ENCODE measurements at regions not wholly inside any gene's neighbourhood (a gene's known extent, or its start where the extent isn't known, plus 50 kb on each side); places are given as distances from the start of the nearest gene placed in this dataset.
"Not testable (repeated sequence)": the region's sequence is repeated elsewhere in the genome, so short reads cannot be mapped to it uniquely, and the experiment has no call there.

DNA sequence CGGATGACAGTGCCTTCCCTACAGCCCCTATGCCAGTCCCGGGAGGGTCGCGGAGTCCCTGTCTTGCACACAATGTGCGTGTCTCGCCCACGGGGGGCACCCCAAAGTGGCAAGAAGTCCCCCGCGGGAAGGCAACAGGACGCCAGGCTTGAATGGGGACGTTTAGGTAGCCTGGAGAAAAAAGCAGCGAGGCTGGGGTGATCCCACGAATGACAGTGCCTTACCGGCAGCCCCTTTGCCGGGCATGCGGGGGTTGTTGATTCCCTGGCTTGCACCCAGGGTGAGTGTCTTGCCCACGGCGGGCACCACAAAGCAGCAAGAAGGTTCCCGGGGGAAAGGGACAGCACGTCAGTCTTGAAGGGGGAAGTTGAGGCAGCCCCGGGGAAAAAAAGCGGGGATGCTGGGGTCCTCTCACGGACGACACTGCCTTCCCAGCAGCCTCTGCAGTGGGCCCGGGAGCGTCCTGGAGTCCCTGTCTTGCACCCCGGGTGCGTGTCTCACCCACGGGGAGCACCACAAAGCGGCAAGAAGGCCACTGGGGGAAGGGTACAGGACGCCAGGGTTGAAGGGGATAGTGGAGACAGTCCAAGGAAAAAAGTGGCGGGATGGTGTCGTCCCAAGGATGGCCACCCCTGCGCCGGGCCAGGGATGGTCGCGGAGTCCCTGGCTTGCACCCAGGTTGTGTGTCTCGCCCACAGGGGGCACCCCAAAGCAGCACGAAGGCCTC, 156.8 kb upstream of the ALG10B start:
- DNase-seq (ENCODE audit: low spot score), result no peak

DNA sequence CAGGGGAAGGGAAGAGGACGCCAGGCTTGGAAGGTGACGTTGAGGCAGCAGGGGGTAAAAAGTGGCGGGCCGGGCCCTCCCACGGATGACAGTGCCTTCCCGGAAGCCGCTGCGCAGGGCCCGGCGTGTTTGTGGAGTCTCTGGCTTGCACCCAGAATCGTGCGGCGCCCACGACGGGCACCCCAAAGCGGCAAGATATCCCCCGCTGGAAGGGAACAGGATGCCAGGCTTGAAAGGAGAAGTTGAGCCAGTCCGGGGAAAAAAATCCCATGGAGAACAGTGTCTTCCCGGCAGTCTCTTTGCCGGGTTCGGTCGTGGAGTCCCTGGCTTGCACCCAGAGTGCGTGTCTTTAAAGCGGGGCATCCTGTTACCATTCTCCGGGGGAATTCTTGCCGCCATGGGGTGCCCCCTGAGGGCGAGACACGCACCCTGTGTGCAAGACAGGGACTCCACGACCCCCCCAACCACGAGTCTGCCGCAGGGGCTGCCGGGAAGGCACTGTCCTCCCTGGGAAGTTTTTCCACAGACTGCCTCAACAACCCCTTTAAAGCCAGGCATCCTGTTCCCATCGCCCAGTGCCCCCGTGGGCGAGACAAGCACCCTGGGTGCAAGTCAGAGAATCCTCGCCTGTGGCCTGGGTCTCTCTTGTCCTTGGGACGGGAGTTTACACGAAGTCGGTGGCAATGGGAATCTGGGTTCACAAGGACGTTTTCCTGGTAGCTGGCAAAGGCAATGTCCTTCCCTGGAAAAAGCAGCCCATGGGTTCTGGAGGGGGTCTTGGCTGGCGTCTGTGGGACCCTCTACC, 156.1 kb upstream of the ALG10B start:
- DNase-seq (ENCODE audit: low spot score), result no peak

DNA sequence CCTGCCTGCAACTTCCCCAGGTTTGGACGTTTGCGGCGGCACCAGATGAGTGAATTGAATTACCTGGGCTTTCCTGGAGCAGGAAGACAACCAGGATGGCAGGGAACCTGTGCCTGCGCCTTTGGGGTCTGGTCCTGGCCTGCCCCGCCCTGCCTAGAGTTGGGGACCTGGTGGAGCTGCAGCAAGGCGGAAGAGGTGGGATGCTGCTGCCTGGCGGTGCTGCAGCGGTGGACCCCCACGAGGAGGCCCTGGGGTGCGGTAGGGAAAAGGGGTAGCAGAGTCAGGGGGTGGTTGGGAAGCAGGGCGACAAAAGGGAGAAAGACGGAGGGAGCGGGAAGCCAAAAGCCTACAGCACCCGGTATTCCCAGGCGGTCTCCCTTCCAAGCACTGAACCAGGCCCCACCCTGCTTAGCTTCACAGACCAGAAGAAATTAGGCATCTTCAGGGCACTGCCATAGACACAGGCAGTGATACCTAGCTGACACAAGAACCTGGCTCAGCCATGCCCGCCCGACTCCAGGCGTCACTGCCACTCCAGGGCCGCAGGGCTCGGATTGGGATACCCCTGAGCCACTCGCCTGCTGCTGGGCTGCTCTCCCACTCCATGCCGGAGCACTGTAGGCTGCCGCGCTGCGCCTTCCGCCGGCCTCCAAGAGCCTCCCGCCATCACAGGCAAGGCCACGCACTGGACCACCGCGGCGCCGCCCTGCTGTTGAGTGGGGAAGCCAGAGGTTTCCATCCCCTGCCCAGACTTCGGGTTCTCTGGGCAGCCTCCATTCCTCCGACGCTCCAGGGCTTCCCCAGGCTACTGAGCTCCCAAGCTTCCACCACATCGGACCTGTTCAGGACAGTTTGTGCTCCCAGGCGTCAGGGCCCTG, 155.2 kb upstream of the ALG10B start:
- no peak for DNase-seq (ENCODE audit: low spot score)

DNA sequence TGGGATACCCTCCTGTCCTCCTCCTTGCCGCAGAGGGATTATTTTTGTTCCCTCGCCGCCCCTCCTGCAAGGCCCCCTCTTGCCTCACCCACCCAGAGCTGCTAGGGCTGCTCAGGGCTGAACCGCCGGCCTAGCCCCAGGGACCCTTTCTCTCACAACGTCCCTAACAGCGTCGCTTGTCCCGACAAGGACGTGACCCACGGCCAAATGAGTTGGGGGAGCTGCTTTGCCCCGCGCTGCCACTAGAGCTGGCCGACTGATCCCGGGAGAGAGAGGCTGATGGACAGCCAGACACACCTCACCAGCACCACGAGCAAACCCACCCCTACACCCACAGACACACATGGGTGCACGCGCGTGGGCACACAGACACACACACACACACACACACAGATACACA, 154.6 kb upstream of the ALG10B start:
- no peak for DNase-seq (ENCODE audit: low spot score)

DNA sequence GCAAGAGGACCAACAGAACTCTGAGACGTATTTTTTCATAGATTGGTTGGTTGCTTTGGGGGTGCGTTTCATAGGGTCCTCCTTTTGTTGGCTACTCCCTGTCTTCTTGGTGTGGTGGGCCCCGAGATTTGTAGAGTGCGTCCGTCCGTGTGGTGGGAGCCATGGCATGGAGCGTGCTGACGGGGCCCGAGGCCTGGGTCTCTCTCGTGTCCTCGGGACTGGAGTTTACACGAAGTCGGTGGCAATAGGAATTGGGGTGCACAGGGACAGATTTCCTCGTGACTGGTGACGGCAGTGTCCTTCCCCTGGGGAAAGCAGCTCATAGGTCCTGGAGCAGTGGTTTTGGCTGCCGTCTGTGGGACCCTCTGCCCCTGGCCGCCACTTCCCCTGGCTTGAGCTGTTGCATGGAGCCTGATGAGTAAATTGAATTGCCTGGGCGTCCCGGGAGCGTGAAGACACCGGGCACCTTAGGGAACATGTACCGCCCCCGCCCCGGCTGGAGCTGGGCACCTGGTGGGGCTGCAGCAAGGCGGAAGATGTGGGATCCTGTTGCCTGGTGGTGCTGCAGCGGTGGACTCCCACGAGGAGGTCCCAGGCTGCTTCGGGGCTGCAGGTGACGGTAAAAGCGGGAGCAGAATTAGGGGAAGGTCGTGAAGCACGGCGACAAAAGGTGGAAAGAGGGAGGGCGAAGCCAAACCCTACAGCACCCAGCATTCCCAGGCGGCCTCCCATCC, 153.7 kb upstream of the ALG10B start:
- no peak for DNase-seq (ENCODE audit: low spot score)

DNA sequence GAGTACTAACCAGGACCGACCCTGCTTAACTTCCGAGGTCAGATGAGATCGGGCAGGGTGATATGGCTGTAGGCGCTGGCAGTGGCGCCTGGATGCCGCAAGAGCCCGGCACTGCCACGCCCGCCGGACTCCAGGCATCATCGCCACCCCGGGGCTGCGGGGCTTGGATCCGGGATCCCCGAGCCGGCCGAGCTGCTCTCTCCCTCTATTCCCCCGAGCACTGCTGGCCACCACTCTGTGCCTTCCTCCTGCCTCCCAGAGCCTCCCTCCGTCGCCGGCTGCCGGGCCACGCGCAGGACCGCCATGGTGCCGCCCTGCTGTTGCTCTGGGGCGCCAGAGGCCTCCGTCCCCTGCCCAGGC, 153.2 kb upstream of the ALG10B start:
- DNase-seq (ENCODE audit: low spot score), result no peak

DNA sequence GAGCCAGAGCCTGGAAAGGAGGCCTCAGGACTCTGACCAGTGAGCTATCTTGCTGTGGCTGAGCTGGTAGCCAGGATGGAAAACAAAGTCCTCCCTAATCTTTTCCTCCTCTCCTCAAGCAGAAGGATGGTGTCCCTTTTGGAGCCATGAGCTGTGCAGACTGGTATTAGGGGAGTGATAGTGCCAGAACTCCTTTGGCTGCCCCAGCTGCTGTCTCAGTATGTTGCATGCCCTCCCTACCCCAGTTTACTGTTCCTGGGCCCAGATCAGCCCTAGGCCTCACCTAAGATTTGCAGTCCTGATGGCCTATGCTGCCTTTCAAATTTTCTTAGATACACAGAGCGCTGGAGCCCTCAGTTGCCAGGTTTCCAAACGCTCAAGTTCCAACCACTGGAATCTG, 150.3 kb upstream of the ALG10B start:
- DNase-seq (ENCODE audit: low spot score), result no peak

DNA sequence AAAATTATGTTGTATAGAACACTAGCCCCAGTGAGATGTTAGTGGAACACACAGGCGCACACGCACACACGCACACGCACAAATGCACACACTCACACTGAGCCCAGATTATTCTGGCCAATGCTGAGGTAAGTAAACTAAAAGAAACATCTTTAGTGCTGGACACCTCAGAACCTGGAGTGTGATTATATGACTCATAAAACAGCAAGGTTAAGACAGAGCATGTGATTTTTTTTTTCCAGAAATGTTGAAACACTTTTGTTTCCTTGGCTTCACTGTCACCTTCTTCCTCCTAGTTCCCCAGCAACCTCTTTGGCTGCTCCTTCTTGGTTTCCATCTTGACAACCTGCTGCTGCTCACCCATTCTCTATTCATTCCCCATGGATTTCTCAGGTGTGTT, 141.0 kb upstream of the ALG10B start:
- no peak for DNase-seq (ENCODE audit: low spot score)

DNA sequence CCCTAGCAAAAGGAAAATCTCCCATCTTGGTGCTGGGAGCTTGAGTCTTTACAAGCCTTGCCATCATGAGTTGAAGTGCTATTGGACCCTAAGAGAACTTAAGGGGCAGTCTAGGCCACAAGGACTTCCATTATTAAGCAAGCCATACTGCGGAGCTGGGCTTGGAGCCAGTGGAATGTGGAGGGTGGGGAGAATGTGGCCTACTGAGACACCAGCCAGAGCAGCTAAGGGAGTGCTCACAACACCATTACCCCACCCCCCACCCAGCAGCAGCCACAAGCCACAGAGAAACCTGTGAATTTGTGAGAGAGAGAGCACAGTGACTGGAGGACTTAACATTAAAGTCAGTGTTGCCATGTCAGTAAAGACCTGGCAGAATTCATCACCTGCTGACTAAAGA, 133.0 kb upstream of the ALG10B start:
- DNase-seq (ENCODE audit: low spot score), result not testable (repeated sequence)

DNA sequence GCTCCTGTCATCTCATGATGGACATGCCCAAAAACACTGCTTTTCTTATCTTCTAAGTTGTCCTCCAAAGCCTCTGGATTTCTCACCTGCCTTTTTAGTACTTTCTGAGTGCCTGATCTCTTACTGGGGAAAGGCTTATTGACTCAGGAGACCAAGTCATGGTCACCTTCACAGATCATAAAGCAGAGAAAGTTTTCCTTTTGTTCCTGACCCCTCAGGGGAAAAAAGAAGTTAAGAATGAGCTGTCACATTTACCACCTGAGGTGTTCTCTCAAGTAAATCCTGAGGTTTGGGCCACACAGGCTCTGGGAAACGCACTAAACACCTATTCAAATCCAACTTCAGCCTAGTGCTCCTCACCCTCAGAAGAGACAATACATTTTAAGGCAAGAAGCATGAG, 119.3 kb upstream of the ALG10B start:
- DNase-seq (ENCODE audit: low spot score), result not testable (repeated sequence)

DNA sequence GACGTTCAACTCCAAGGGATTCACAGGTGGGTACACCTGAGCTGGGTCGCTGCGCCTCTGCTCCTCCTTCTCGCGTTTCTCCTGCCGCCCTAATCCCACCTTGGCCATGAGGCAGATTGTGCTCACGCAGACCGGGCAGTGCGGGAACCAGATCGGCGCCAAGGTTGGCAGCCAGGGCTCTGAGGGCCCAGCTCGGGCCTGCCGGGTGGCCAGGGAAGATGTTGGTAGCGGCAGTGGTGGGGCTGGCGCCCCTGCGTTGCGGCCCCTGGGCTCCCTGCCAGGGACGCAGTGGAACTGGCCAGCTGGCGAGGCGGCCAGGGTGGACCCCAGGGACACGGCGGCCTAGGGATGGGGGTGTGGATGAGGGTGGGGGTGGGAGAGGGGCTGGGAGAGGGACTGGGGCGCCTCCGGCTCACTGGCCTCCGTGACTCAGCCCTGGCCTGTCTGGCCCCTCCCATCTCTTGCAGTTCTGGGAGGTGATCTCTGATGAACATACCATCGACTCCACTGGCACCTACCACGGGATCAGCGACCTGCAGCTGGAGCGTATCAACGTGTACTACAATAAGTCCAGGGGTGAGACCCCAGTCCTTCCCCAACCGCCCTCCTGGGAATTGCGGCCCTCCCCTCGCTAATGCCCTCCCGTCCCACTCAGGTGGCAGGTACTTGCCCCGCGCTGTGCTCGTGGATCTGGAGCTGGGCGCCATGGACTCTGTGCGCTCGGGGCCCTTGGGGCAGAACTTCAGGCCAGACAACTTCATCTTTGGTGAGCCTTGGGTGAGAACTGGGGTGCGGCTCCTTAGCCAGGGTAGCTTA, 114.9 kb upstream of the ALG10B start:
- DNase-seq (ENCODE audit: low spot score), result no peak

DNA sequence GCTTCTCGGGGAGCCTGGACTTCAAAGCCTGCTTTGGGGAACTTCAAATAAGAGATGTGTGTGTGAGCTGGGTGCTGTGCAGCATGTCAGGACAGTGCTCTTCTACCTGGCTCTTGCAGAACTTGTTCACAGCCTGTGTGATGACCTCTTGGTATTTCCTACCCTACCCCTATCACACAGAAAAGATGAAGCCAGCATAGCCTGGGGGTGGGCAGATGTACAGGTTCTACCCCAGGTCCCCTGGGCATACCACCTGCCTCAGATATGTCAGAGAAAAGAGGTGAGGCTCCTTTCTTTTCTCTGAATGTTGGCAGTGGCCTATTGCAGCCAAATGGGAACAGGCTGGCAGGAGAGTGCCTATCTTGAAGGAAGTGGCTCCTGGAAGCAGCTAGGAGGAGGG, 111.7 kb upstream of the ALG10B start:
- DNase-seq (ENCODE audit: low spot score), result no peak

DNA sequence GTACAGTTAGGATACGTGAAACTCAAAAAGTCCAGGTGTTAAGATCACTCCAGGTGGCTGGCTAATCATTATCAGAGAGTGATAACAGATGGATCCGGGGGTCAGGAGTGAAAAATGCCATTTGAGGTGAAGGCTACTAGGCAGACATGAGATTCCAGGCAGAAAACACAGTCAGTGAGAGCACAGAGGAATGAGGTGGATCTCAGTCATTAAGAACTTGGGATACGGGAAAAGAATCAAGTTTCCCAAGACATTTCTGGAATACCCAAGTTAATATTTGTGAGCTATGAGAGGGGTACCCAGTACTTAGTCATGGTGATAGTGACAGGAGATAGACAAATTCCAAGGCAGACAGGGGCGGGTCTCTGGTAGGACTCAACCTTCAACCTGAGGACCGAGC, 94.6 kb upstream of the ALG10B start:
- no peak for DNase-seq (ENCODE audit: low spot score)

DNA sequence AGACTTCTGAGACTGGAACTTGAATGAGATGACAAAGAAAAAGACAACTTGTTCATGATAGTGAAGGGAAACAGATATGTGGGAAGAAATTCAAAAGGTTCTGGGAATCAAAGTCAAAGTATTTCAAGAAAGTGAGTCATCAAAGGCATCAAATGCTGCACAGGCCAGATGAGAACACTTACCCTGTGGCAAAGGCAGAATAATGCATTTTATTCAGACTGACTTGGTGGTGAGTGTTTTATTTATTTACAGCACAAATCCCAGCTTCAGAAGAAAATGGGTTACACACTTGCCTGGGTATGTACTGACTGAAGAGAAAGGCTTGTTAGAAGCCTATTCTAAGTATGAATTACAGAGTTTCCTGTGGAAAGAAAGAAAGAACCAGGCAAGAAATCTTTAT, 78.2 kb upstream of the ALG10B start:
- DNase-seq (ENCODE audit: low spot score), result not testable (repeated sequence)

DNA sequence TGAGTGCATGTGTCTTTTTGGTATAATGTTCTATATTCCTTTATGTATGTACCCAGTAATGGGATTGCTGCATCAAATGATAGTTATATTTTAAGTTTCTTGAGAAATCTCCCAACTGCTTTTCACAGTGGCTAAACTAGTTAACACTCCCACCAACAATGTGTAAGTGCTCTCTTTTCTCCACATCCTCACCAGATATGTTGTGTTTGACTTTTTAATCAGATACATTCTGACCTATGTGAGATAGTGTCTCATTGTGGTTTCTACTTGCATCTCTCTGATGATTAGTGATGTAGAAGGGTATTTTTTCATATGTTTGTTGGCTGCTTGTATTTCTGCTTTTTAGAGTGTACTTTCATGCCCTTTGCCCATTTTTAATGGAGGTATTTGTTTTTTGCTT, 62.8 kb upstream of the ALG10B start:
- DNase-seq (ENCODE audit: low spot score), result no peak

DNA sequence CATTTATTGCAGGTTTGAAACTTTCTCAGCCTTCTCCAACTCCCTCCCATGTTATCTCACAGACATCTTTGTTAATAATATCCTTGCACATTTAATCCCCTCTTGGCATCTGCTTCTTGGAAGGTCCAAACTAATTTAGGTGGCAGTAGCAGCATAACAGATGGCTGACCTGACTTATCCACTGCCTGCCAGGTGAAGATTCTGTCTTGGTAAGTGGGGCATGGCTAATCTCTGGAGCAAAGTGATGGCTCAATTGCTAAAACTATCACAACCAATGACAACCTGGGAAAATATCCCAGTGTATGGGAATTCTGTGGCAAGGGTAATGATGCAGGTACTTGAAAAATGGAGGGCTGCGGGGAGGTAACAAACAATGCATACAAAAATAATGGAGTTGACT, 58.2 kb upstream of the ALG10B start:
- no peak for DNase-seq (ENCODE audit: low spot score)

Measured in RKO (cell line).